ENCODE measurements at regions not wholly inside any gene's neighbourhood (a gene's known extent, or its start where the extent isn't known, plus 50 kb on each side); places are given as distances from the start of the nearest gene placed in this dataset.
A peak's percentile ranks its signal among the peaks of the same experiment; 100 is the strongest.

DNA sequence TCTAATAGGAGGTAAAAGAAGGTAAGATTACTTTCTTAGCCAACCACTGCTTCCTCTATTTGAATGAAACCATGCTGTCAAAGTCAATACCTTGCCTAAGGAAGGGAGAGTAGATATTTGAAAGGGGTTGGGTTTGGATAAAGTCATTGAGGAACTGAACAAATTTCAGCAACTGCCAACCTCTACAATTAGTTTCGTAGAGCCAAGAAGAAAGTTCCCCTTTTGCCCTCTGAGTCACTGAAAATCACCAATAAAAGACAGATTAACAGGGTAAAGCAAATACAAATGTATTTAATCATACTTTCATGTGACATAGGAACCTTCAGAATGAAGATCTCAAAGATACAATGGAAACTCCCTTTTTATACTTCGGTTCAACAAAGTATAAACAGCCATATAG, 615.7 kb downstream of the GABRG2 start:
- Histone ChIP-seq H3K4me1 (ENCODE audit: control insufficient read depth, insufficient read depth, low read length) (no peaks in the 10 kb centered on the region), H3K27me3 (ENCODE audit: control insufficient read depth, insufficient read depth, low read length) (no peaks in the 10 kb centered on the region), H3K4me3 (ENCODE audit: low read depth in 2 of 2, low read length in 2 of 2) (no peak overlapping the region), H3K36me3 (ENCODE audit: control insufficient read depth, insufficient read depth, low read length) (no peaks in the 10 kb centered on the region), H3K9me3 (ENCODE audit: control insufficient read depth, insufficient read depth, low read depth, low read length) (no peaks in the 10 kb centered on the region), H3K27ac (ENCODE audit: low read length) (no peak overlapping the region)
- peak; percentile 60; the same call in 1 of the 2 replicates for ATAC-seq
- CTCF ChIA-PET = no interaction called here
- peak; percentile 45; the same call in 1 of the 2 replicates for TF ChIP-seq TCF7L2 (IDR thresholded peaks at IDR 0.05; ENCODE audit: low read depth, low read length)
- TF ChIP-seq POLR2AphosphoS5 (IDR thresholded peaks at IDR 0.05; ENCODE audit: low read depth, low read length) = no peak
- TF ChIP-seq SIN3A (IDR thresholded peaks at IDR 0.05; ENCODE audit: borderline replicate concordance, insufficient read depth, low read depth, low read length) = no peak
- TF ChIP-seq, protein P1, sequence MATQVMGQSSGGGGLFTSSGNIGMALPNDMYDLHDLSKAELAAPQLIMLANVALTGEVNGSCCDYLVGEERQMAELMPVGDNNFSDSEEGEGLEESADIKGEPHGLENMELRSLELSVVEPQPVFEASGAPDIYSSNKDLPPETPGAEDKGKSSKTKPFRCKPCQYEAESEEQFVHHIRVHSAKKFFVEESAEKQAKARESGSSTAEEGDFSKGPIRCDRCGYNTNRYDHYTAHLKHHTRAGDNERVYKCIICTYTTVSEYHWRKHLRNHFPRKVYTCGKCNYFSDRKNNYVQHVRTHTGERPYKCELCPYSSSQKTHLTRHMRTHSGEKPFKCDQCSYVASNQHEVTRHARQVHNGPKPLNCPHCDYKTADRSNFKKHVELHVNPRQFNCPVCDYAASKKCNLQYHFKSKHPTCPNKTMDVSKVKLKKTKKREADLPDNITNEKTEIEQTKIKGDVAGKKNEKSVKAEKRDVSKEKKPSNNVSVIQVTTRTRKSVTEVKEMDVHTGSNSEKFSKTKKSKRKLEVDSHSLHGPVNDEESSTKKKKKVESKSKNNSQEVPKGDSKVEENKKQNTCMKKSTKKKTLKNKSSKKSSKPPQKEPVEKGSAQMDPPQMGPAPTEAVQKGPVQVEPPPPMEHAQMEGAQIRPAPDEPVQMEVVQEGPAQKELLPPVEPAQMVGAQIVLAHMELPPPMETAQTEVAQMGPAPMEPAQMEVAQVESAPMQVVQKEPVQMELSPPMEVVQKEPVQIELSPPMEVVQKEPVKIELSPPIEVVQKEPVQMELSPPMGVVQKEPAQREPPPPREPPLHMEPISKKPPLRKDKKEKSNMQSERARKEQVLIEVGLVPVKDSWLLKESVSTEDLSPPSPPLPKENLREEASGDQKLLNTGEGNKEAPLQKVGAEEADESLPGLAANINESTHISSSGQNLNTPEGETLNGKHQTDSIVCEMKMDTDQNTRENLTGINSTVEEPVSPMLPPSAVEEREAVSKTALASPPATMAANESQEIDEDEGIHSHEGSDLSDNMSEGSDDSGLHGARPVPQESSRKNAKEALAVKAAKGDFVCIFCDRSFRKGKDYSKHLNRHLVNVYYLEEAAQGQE (IDR thresholded peaks at IDR 0.05; ENCODE audit: insufficient read depth in 1 of 2, low read depth in 2 of 2, low read length in 1 of 2) = no peak
- TF ChIP-seq, protein P2, sequence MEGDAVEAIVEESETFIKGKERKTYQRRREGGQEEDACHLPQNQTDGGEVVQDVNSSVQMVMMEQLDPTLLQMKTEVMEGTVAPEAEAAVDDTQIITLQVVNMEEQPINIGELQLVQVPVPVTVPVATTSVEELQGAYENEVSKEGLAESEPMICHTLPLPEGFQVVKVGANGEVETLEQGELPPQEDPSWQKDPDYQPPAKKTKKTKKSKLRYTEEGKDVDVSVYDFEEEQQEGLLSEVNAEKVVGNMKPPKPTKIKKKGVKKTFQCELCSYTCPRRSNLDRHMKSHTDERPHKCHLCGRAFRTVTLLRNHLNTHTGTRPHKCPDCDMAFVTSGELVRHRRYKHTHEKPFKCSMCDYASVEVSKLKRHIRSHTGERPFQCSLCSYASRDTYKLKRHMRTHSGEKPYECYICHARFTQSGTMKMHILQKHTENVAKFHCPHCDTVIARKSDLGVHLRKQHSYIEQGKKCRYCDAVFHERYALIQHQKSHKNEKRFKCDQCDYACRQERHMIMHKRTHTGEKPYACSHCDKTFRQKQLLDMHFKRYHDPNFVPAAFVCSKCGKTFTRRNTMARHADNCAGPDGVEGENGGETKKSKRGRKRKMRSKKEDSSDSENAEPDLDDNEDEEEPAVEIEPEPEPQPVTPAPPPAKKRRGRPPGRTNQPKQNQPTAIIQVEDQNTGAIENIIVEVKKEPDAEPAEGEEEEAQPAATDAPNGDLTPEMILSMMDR (IDR thresholded peaks at IDR 0.05) = no peak
- in situ Hi-C loops (cut with HindIII; ENCODE audit: low pct_unique_long_range_greater_than_20kb, low sequenced_read_pairs) (no loop called here), intact Hi-C loops (cut with micrococcal nuclease; ENCODE audit: unreplicated experiment) (no loop called here)
- BruUV-seq (replicated peaks) = no TSS peak
- no peak for DNase-seq (ENCODE audit: low read depth, low spot score)
- POLR2A ChIA-PET = no interaction called here

DNA sequence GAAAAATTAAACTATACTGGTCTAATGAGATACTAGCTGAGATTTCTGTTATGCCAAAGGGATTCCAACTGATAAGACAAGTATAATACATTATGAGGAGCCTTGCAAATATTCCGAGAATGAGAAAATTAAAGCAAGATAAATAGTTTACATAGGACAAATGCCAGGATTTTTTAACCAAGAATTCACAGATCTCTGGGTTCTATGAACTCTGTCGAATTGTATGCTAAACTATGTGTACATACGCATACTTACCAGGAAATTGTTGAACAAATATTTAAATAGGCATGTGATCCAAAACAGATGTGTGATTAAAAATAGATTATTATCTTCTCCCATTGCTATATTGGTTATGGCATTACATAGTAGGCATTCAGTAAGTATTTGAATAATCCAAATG, 616.6 kb downstream of the GABRG2 start:
- ChIA-PET POLR2A (no interaction called here), CTCF (no interaction called here)
- Histone ChIP-seq H3K4me3 (ENCODE audit: low read depth in 2 of 2, low read length in 2 of 2) (no peak overlapping the region), H3K27ac (ENCODE audit: low read length) (no peak overlapping the region), H3K9me3 (ENCODE audit: control insufficient read depth, insufficient read depth, low read depth, low read length) (no peaks in the 10 kb centered on the region), H3K36me3 (ENCODE audit: control insufficient read depth, insufficient read depth, low read length) (no peaks in the 10 kb centered on the region), H3K27me3 (ENCODE audit: control insufficient read depth, insufficient read depth, low read length) (no peaks in the 10 kb centered on the region), H3K4me1 (ENCODE audit: control insufficient read depth, insufficient read depth, low read length) (no peaks in the 10 kb centered on the region)
- no peak for TF ChIP-seq SIN3A (IDR thresholded peaks at IDR 0.05; ENCODE audit: borderline replicate concordance, insufficient read depth, low read depth, low read length)
- no peak for TF ChIP-seq TCF7L2 (IDR thresholded peaks at IDR 0.05; ENCODE audit: low read depth, low read length)
- TF ChIP-seq, protein P1 (IDR thresholded peaks at IDR 0.05; ENCODE audit: insufficient read depth in 1 of 2, low read depth in 2 of 2, low read length in 1 of 2) = no peak
- TF ChIP-seq, protein P2 (IDR thresholded peaks at IDR 0.05) = no peak
- no peak for TF ChIP-seq POLR2AphosphoS5 (IDR thresholded peaks at IDR 0.05; ENCODE audit: low read depth, low read length)
- no peak for DNase-seq (ENCODE audit: low read depth, low spot score)
- BruUV-seq (replicated peaks) = no TSS peak
- intact Hi-C loops (cut with micrococcal nuclease; ENCODE audit: unreplicated experiment) = no loop called here
- no peak for ATAC-seq
- in situ Hi-C loops (cut with HindIII; ENCODE audit: low pct_unique_long_range_greater_than_20kb, low sequenced_read_pairs) = no loop called here

All from Panc1 (cell line).